ENCODE measurements at regions not wholly inside any gene's neighbourhood (a gene's known extent, or its start where the extent isn't known, plus 50 kb on each side); places are given as distances from the start of the nearest gene placed in this dataset.

- TF ChIP-seq ETV6 (conservative IDR thresholded peaks at IDR 0.05 in 1 of 2, IDR thresholded peaks at IDR 0.05 in 1 of 2; ENCODE audit: borderline replicate concordance in 1 of 2, low read depth in 1 of 2) (no peak), POLR2A (IDR thresholded peaks at IDR 0.05; ENCODE audit: low read depth, low read length) (no peak), CTCF (IDR thresholded peaks at IDR 0.05 in 2 of 3, conservative IDR thresholded peaks at IDR 0.05 in 1 of 3; ENCODE audit: control insufficient read depth in 2 of 3, extremely low read depth in 1 of 3, insufficient read depth in 1 of 3, low read depth in 3 of 3, low read length in 3 of 3) (no peak), SREBF2 (IDR thresholded peaks at IDR 0.05; ENCODE audit: low read length) (no peak), HCFC1 (IDR thresholded peaks at IDR 0.05; ENCODE audit: low read length) (no peak)
Measured at GRCh38 chr6:91940801-91941200, 1353.9 kb upstream of the MAP3K7 start.

All from GM12878 (cell line).